Islet precursor cell (in vitro differentiated cells): ENCODE measurements at regions not wholly inside any gene's neighbourhood (a gene's known extent, or its start where the extent isn't known, plus 50 kb on each side); places are given as distances from the start of the nearest gene placed in this dataset.
"Not testable (repeated sequence)": the region's sequence is repeated elsewhere in the genome, so short reads cannot be mapped to it uniquely, and the experiment has no call there.

Experiments used
- DNase-seq: peaks from one replicate; pipeline ENCODE4 v3.0.0-alpha.2; 2018

DNA sequence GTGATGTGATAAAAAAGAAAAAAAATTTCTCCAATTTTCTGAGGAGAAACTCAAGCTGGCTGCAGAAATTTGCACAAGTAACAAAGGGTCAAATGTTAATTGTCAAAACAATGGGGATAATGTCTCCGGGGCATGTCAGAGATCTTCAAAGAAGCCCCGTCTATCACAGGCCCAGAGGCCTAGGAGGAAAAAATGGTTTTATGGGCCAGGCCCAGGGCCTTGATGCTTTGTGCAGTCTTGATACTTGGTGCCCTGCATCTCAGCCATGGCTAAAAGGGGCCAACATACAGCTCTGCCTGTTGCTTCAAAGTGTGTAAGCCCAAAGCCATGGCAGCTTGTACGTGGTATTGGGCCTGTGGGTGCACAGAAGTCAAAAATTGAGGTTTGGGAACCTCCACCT, 961.0 kb downstream of the FAM133A start:
- DNase-seq: no peak

GRCh38 chrX:94645726-94646125, 971.7 kb downstream of the FAM133A start:
- no peak for DNase-seq

- no peak for DNase-seq
These were observed 981.2 kb downstream of the FAM133A start for GRCh38 chrX:94655180-94655579.

- DNase-seq: no peak
These were observed 988.7 kb downstream of the FAM133A start for GRCh38 chrX:94662689-94663088.

DNA sequence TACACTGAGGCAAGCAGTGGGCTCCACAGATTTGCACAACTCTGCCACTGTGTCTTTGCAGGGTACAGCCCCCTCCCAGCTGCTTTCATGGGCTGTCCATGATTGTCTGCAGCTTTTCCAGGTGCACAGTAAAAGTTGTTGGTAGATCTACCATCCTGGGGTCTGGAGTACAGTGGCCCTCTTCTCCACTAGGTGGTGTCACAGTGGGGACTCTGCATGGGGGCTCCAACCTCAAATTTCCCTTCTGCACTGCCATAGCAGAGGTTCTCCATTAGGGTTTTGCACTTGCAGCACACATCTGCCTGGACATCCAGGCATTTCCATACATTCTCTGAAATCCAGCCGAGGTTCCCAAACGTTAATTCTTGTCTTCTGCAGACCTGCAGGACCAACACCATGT, 1002.3 kb downstream of the FAM133A start:
- DNase-seq: no peak

- no peak for DNase-seq
These were observed 1012.1 kb downstream of the FAM133A start for GRCh38 chrX:94686071-94686470.

DNA sequence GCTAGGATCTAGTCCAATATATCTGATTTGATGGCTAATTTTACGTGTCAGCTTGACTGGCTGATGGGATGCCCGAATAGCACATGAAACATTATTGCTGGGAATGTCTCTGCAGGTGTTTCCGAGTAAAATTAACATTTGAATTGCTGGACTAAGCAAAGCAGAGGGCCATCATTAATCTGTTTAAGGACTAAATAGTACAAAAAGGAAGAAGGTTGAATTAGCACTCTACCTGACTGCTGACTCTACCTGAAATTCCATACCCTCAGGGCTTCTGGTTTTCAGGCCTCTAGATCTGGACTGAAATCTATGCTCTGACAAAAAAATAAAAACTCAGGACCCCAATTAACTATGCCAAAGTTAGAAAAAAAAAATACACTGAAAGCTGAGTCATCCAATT, 1021.9 kb downstream of the FAM133A start:
- DNase-seq: no peak

DNA sequence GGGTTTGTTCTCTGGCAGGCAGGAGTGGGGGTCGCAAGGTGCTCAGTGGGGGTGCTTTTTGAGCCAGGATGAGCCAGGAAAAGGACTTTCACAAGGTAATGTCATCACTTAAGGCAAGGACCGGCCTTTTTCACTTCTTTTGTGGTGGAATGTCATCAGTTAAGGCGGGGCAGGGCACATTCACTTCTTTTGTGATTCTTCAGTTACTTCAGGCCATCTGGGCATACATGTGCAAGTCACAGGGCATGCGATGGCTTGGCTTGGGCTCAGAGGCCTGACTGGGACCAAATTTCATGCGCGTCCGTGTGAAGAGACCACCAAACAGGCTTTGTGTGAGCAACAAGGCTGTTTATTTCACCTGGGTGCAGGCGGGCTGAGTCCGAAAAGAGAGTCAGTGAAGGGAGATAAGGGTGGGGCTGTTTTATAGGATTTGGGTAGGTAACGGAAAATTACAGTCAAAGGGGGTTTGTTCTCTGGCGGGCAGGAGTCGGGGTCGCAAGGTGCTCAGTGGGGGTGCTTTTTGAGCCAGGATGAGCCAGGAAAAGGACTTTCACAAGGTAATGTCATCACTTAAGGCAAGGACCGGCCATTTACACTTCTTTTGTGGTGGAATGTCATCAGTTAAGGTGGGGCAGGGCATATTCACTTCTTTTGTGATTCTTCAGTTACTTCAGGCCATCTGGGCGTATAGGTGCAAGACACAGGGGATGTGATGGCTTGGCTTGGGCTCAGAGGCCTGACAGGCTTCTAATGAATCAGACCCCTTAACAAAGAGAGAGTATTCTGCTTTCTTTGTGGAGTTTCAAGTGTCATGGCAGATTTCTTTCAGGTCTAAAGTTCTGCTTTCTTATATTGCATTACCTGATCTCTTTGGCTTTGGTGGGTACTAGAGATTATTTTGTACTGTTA, 1030.6 kb downstream of the FAM133A start:
- not testable (repeated sequence) for DNase-seq

- no peak for DNase-seq
These were observed 1047.4 kb downstream of the FAM133A start for GRCh38 chrX:94721386-94721785.

GRCh38 chrX:94722578-94722977, 1048.6 kb downstream of the FAM133A start:
- DNase-seq: no peak

GRCh38 chrX:94742772-94743171, 1068.8 kb downstream of the FAM133A start:
- DNase-seq: no peak

- no peak for DNase-seq
These were observed 1069.5 kb downstream of the FAM133A start for GRCh38 chrX:94743478-94743877.

- no peak for DNase-seq
These were observed 1070.8 kb downstream of the FAM133A start for GRCh38 chrX:94744786-94745185.

GRCh38 chrX:94751611-94752010, 1077.6 kb downstream of the FAM133A start:
- no peak for DNase-seq

DNA sequence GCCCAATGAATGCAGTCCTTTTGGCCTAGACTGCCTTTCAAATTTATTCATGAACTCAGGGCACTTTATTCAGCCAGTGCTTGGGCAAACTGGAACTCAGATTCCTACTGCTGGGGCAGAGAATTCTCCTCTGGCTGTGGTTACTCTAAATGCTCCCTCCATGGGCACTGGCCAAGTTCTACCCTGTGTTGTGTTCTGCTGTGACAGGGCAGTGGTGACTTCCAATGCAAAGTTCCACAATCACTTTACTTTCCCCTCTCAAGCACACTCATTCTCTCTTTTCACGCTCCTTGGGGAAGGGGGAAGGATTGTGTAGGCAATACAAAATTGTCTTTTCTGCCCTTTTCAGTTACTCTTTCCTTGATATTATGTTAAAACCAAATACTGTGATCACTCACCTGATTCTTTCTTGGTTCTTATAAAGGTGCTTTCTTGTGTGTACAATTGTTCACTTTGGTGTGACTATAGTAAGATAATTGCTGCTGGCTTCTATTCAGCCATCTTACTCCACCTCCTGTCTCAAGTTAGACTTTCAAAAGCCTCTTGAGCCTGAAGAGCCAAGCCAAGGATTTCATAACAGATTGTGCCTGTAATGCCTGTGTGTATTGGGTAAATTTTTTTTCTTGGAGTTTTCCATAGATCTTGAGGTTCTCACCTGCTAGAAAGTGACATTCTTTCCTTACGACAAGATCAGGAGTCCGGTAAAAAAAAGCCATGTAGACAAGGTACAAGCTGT, 1078.6 kb downstream of the FAM133A start:
- no peak for DNase-seq

GRCh38 chrX:94758130-94758529, 1084.1 kb downstream of the FAM133A start:
- no peak for DNase-seq

DNA sequence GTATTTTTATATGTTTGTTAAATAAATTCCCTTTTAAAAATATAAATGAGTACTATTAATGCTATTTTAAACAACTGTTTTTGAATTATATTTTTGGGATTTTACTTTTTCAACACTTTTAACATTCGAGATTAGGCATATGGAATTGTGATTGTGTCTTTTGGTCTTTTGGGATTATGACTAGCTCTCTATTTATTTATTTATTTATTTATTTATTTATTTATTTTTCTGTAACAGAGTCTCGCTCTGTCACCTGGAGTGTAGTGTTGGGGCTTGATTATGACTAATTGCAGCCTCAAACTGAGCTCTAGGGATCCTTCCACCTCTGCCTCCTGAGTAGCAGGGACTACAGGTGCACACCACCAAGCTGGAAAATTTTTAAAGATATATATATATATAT, 1101.6 kb downstream of the FAM133A start:
- DNase-seq: no peak

GRCh38 chrX:94813541-94813940, 1139.5 kb downstream of the FAM133A start:
- DNase-seq: no peak

DNA sequence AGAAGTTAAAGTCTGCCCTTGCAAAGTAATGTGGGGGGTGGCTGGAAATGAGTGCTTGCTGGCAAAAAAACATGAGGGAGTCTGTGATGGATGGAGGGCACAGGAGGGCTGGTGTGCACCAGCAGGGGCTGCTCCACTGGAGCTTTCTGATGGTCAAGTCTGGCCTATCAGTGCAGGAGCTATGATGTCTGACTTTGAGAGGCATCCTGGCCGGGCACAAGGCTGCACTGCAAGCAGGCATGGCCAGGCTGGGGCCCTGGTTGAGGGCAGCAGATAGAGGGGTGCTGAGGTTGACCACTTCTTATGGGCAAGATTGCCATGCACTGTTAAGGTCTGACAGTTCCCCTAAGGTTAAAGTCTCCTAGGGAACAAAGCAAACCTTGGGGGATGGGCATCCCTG, 1140.2 kb downstream of the FAM133A start:
- DNase-seq: no peak

- no peak for DNase-seq
These were observed 1156.7 kb downstream of the FAM133A start for GRCh38 chrX:94830717-94831116.

DNA sequence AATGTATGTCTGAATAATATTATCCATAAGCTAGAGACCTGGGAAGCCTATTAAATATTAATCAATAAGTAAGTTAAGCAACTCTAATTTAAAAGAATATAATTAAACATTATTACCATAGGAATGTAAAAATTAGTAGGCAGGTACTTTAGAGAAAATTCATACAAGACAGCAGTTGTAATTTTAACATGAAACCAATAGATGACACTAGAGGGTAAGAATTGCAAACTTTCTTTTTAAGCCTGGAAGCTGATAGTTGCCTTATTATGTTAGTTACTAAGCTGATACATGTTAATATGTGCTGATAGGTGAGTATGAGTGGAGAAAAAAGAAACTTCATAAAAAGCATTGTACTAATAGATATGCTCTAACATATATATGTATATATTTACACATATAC, 1157.4 kb downstream of the FAM133A start:
- no peak for DNase-seq

- DNase-seq: no peak
These were observed 1160.2 kb downstream of the FAM133A start for GRCh38 chrX:94834226-94834625.

DNA sequence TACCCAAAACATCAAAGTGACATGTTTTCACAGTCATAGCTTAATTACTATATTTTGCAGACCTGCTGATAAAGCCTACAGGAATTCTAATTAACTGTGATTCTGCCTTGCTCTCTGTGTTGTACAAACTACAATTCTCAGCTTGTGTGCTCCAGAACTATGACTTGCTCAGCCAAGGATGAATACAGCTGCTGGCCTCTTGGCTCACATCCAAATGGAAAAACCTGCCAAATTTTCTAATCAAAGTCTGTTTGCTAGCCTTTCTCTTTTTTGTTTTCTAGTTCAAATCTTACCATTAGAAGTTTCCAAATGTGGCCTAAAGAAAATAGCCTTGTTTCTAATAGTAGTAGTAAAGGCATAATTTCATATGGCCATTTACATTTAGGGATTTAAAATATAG, 1176.8 kb downstream of the FAM133A start:
- DNase-seq: no peak

- peak; percentile 88 for DNase-seq
These were observed 1180.2 kb downstream of the FAM133A start for GRCh38 chrX:94854251-94854650.
